ELF-1 (cell line): ENCODE measurements at regions not wholly inside any gene's neighbourhood (a gene's known extent, or its start where the extent isn't known, plus 50 kb on each side); places are given as distances from the start of the nearest gene placed in this dataset.

Experiments used
- DNase-seq: peaks from one replicate; pipeline ENCODE4 v3.0.0-alpha.2; 2016; ENCODE audit warnings: low read depth, low spot score

- no peak for DNase-seq
Measured at GRCh38 chr5:125004009-125004408, 257.6 kb upstream of the ZNF608 start.

GRCh38 chr5:125005266-125005665 lies 258.8 kb upstream of the ZNF608 start:
- DNase-seq, result no peak

- DNase-seq, result no peak
Measured at GRCh38 chr5:125006011-125006685, 259.7 kb upstream of the ZNF608 start.

GRCh38 chr5:125010356-125010755 lies 263.9 kb upstream of the ZNF608 start:
- DNase-seq, result no peak

GRCh38 chr5:125011014-125011413 lies 264.6 kb upstream of the ZNF608 start:
- no peak for DNase-seq

- DNase-seq, result no peak
Measured at GRCh38 chr5:125011419-125011818, 265.0 kb upstream of the ZNF608 start.

GRCh38 chr5:125011947-125012346 lies 265.5 kb upstream of the ZNF608 start:
- DNase-seq, result no peak

- DNase-seq, result no peak
Measured at GRCh38 chr5:125012727-125013451, 266.4 kb upstream of the ZNF608 start.

GRCh38 chr5:125014202-125014601 lies 267.8 kb upstream of the ZNF608 start:
- DNase-seq, result no peak

GRCh38 chr5:125017796-125018195 lies 271.4 kb upstream of the ZNF608 start:
- peak; percentile 75 for DNase-seq

- no peak for DNase-seq
Measured at GRCh38 chr5:125023673-125024072, 277.2 kb upstream of the ZNF608 start.

GRCh38 chr5:125026867-125027731 lies 280.7 kb upstream of the ZNF608 start:
- peak; percentile 29 for DNase-seq

GRCh38 chr5:125032286-125032685 lies 285.8 kb upstream of the ZNF608 start:
- no peak for DNase-seq

- DNase-seq, result no peak
Measured at GRCh38 chr5:125033602-125034001, 287.2 kb upstream of the ZNF608 start.

- no peak for DNase-seq
Measured at GRCh38 chr5:125034331-125034730, 287.9 kb upstream of the ZNF608 start.

- no peak for DNase-seq
Measured at GRCh38 chr5:125036494-125036893, 290.1 kb upstream of the ZNF608 start.

GRCh38 chr5:125037020-125037419 lies 290.6 kb upstream of the ZNF608 start:
- DNase-seq, result no peak

- DNase-seq, result no peak
Measured at GRCh38 chr5:125037530-125037929, 291.1 kb upstream of the ZNF608 start.

- no peak for DNase-seq
Measured at GRCh38 chr5:125038477-125038876, 292.0 kb upstream of the ZNF608 start.

GRCh38 chr5:125041798-125042197 lies 295.4 kb upstream of the ZNF608 start:
- no peak for DNase-seq

GRCh38 chr5:125042261-125042890 lies 295.9 kb upstream of the ZNF608 start:
- no peak for DNase-seq
